ENCODE measurements at regions not wholly inside any gene's neighbourhood (a gene's known extent, or its start where the extent isn't known, plus 50 kb on each side); places are given as distances from the start of the nearest gene placed in this dataset.

GRCh38 chr2:186984966-186985365, 136.0 kb upstream of the ZSWIM2 start:
- TF ChIP-seq CTCF (IDR thresholded peaks at IDR 0.05; ENCODE audit: insufficient read depth, low read length) (no peak), POLR2AphosphoS5 (IDR thresholded peaks at IDR 0.05; ENCODE audit: low read depth) (no peak)
